ENCODE measurements at regions not wholly inside any gene's neighbourhood (a gene's known extent, or its start where the extent isn't known, plus 50 kb on each side); places are given as distances from the start of the nearest gene placed in this dataset.

DNA sequence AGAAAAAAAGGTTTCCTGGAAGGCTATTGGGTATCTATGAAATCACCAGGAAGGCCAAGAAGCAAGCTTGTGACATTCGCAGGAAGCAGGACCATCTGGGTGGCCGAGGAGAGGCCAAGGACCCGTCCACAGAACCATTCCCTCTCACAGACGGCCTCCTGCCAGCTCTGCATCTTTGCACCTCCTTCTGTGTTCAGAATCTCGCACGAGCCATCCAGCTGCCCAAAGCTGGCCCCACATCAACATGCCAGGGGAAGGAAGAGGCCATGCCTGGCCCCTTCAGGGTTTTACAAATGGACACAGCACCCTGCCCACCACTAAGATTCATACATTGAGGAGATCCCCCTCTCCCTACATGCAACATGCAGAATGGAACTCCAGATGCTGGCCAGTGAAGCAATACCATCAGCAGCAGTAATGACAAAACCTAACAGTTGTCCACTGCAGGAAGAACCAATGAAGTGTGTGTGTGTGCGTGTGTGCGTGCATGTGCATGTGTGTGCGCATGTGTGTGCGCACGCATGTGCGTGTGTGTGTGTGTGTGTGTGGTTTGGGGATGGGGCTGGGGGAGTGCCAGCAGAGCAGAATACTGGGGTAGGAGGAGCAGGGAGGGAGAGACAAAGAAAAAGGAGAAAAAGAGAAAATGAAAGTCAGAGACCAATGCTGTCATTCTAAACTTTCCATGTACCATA is 184.2 kb upstream of the FOXQ1 start:
- H3K27me3 ChIP-seq = no peaks in the 10 kb centered on the region
- no peaks in the 10 kb centered on the region for H3K4me1 ChIP-seq
- H3K9me3 ChIP-seq = no peaks in the 10 kb centered on the region
- H3K27ac ChIP-seq = no peak overlapping the region
- intact Hi-C loops (cut with DNase I; ENCODE audit: low total_unique reads) = no loop called here
- TF ChIP-seq, protein P1, sequence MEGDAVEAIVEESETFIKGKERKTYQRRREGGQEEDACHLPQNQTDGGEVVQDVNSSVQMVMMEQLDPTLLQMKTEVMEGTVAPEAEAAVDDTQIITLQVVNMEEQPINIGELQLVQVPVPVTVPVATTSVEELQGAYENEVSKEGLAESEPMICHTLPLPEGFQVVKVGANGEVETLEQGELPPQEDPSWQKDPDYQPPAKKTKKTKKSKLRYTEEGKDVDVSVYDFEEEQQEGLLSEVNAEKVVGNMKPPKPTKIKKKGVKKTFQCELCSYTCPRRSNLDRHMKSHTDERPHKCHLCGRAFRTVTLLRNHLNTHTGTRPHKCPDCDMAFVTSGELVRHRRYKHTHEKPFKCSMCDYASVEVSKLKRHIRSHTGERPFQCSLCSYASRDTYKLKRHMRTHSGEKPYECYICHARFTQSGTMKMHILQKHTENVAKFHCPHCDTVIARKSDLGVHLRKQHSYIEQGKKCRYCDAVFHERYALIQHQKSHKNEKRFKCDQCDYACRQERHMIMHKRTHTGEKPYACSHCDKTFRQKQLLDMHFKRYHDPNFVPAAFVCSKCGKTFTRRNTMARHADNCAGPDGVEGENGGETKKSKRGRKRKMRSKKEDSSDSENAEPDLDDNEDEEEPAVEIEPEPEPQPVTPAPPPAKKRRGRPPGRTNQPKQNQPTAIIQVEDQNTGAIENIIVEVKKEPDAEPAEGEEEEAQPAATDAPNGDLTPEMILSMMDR (IDR thresholded peaks at IDR 0.05) = no peak
- H3K36me3 ChIP-seq = no peaks in the 10 kb centered on the region
- DNase-seq = no peak
- H3K4me3 ChIP-seq = no peak overlapping the region

DNA sequence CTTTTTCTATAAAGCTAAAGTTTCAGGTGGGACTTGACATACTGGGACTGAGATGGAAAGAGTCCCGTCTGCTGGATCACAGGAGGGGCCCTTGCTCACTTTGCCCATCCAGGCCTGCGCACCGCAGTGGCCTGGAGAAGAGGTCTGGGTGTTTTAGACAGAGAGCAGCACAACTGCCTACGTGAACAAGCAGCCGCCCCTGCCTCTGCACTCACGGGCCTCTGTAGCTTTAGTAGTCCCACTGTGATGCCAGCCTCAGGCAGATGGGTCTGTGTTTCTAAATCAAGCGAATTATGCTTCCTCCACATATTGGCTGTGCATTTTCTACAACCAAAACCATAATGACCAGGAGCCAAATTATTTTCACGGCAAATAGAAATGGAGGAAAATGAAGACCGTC is 184.8 kb upstream of the FOXQ1 start:
- Histone ChIP-seq H3K4me3 (no peak overlapping the region), H3K27ac (no peak overlapping the region), H3K36me3 (no peaks in the 10 kb centered on the region), H3K9me3 (no peaks in the 10 kb centered on the region), H3K4me1 (no peaks in the 10 kb centered on the region), H3K27me3 (no peaks in the 10 kb centered on the region)
- no peak for DNase-seq
- TF ChIP-seq, protein P1 (IDR thresholded peaks at IDR 0.05) = no peak
- intact Hi-C loops (cut with DNase I; ENCODE audit: low total_unique reads) = no loop called here

DNA sequence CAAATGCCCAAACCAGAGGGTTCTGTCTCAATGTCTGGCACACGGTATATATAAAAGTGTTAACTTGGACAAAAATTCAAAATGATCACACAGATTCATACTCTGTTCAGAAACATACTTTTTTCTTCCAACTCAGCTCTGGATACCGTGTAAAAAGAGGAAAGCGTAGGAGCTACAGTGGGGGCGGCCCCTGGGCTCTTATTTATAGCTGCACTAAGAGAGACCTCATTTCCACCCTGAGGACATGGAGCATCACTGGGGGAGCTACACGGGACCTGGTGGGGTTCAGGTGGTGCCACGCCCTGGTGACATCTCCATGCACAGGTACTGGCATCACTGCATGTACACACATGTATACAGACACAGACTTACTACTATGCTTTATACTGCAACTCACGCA is 185.9 kb upstream of the FOXQ1 start:
- TF ChIP-seq, protein P1 (IDR thresholded peaks at IDR 0.05) = no peak
- Histone ChIP-seq H3K9me3 (no peaks in the 10 kb centered on the region), H3K27me3 (no peaks in the 10 kb centered on the region), H3K27ac (no peak overlapping the region), H3K36me3 (no peaks in the 10 kb centered on the region), H3K4me3 (no peak overlapping the region), H3K4me1 (no peaks in the 10 kb centered on the region)
- intact Hi-C loops (cut with DNase I; ENCODE audit: low total_unique reads) = no loop called here
- DNase-seq = no peak

DNA sequence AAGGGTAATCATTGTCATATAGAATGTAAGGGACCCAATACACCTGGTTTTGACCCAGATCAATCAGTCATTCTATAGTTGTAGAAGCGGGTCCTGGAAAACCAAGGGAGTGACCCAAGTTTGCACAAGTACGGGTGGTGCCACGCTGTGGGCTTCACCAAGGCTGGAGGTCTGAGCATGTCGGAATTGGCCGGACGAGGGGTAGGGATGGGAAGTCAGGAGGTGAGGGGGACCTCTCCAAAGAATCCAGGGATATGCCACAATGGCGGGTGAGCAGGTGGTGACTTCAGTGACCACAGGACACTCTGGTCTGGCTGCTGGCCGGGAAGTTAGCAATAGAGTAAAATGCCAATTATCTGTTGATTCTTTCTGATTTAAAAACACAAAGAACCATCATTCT is 186.6 kb upstream of the FOXQ1 start:
- Histone ChIP-seq H3K27me3 (no peaks in the 10 kb centered on the region), H3K27ac (no peak overlapping the region), H3K4me3 (no peak overlapping the region), H3K36me3 (no peaks in the 10 kb centered on the region), H3K4me1 (no peaks in the 10 kb centered on the region), H3K9me3 (no peaks in the 10 kb centered on the region)
- TF ChIP-seq, protein P1 (IDR thresholded peaks at IDR 0.05) = no peak
- no peak for DNase-seq
- intact Hi-C loops (cut with DNase I; ENCODE audit: low total_unique reads) = no loop called here

DNA sequence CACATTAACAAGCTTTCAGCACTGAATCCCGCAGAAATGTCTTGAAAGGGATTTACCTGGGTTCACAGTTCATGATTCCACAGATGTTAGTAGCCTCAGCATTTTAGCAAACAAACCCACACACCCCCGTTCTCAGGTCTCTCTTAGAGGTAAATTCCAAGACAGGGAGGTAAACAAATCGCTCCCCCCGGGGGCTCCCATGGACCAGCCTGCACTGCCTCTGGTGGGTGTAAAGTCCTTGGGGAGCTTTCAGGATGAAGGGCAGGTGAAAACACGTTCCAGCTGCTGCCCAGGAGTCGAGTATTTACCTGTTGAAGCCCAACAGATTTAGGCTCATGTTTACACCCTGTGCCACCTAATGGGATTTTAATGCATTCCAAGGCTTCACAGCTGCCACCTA is 187.0 kb upstream of the FOXQ1 start:
- Histone ChIP-seq H3K4me1 (no peaks in the 10 kb centered on the region), H3K36me3 (no peaks in the 10 kb centered on the region), H3K27ac (no peak overlapping the region), H3K4me3 (no peak overlapping the region), H3K27me3 (no peaks in the 10 kb centered on the region), H3K9me3 (no peaks in the 10 kb centered on the region)
- TF ChIP-seq, protein P1 (IDR thresholded peaks at IDR 0.05) = no peak
- no peak for DNase-seq
- intact Hi-C loops (cut with DNase I; ENCODE audit: low total_unique reads) = no loop called here
